ENCODE measurements at regions not wholly inside any gene's neighbourhood (a gene's known extent, or its start where the extent isn't known, plus 50 kb on each side); places are given as distances from the start of the nearest gene placed in this dataset.

DNA sequence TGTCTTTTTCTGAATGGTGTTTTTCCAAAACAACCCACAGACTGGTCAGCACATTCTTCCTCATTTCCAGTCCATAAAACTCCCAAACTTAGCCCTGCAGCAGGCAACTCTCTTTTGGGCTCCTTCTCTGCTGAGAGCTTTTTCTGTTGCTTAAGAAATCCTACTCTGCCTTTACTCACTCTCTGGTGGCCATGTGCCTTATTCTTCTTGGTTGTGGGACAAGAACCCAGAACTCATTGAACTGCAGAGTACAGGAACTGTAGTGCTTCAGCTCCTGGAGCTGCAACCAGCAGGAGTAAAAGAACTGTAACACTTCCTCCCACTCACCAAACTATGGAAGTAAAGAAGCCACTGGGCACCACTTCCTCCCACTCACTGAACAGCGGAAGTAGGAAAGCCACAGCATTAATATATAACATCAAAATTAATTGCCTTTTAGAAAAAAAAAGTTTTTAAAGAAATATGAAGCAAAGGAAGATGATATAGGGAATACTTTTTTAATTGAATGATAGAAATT is 864.1 kb upstream of the PCDH10 start:
- Mint-ChIP-seq H3K4me3 (no peak overlapping the region), H3K36me3 (ENCODE audit: low read depth) (no peaks in the 10 kb centered on the region)

DNA sequence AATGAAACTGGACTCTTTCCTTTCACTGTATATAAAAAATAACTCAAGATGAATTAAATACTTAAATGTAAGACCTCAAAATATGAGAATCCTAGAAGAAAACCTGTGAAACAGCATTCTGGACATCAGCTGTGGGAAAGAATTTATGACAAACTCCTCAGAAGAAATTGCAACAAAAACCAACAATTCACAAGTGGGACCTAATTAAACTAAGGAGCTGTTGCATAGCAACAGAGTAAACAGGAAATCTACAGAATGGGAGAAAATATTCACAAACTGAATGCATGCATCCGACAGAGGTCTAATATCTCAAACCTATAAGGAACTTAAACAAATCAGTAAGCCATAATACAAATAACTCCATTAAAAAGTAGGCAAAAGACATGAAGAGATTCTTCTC is 851.7 kb upstream of the PCDH10 start:
- CTCF ChIA-PET: no interaction called here
- no peaks in the 10 kb centered on the region for H3K27me3 Mint-ChIP-seq (ENCODE audit: low read depth)
- intact Hi-C loops (cut with micrococcal nuclease): no loop called here
- no peak overlapping the region for H3K4me3 Mint-ChIP-seq
- H3K27ac Mint-ChIP-seq: no peak overlapping the region
- H3K9me3 Mint-ChIP-seq: no peaks in the 10 kb centered on the region
- H3K4me1 Mint-ChIP-seq (ENCODE audit: low read depth): no peaks in the 10 kb centered on the region
- DNase-seq: no peak
- no peaks in the 10 kb centered on the region for H3K36me3 Mint-ChIP-seq (ENCODE audit: low read depth)

More for the DNA sequence above, 864.1 kb upstream of the PCDH10 start:
- H3K27me3 Mint-ChIP-seq (ENCODE audit: low read depth): no peaks in the 10 kb centered on the region
- CTCF ChIA-PET: no interaction called here
- no peak for DNase-seq
- no peaks in the 10 kb centered on the region for H3K4me1 Mint-ChIP-seq (ENCODE audit: low read depth)
- peaks cover 5% of the 10 kb centered on the region for H3K9me3 Mint-ChIP-seq
- intact Hi-C loops (cut with micrococcal nuclease): no loop called here
- no peak overlapping the region for H3K27ac Mint-ChIP-seq

DNA sequence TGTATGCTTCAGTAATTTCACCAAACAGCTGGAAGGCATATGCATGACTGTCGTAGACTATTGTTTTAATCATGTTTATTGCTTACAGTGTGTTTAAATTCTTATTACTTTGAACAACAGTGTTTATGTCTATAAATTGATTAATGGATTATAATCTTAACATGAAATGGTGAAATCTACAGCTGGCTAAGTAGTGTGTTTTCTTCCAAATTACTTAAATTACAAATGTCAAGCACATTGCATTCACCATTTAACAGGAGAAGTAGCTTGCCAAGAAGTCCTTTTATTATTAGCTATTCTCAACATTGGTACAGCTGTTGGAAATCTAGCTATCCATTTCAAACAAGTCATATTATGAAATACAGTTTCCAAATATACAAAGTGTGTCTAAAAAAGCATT is 849.3 kb upstream of the PCDH10 start:
- CTCF ChIA-PET: no interaction called here

DNA sequence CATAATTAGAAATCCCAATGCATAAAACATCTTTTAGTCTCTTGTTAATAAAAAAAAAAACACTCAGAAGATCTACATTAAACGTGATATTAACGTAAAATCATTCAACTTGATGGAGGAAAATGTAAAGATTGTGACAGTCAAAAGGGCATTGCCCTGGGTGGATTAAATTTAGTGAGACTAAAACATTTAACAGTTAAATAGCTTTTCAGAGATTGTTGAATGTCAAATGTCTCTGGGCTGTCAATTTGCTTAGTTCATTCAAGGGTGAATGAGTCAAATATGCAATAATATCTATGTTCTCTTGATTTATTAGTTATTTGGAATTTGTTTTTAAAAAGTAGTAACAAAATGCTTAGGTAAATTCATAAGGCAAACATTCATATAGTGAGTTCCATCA is 836.6 kb upstream of the PCDH10 start:
- Mint-ChIP-seq H3K27me3 (ENCODE audit: low read depth) (no peaks in the 10 kb centered on the region), H3K4me3 (no peak overlapping the region), H3K9me3 (peaks cover 2% of the 10 kb centered on the region), H3K4me1 (ENCODE audit: low read depth) (no peaks in the 10 kb centered on the region), H3K27ac (no peak overlapping the region), H3K36me3 (ENCODE audit: low read depth) (no peaks in the 10 kb centered on the region)
- no peak for DNase-seq
- intact Hi-C loops (cut with micrococcal nuclease): no loop called here
- CTCF ChIA-PET: no interaction called here

More for the DNA sequence above, 849.3 kb upstream of the PCDH10 start:
- H3K27ac Mint-ChIP-seq: no peak overlapping the region
- H3K4me1 Mint-ChIP-seq (ENCODE audit: low read depth): no peaks in the 10 kb centered on the region
- no peak overlapping the region for H3K4me3 Mint-ChIP-seq
- no peaks in the 10 kb centered on the region for H3K9me3 Mint-ChIP-seq
- no peaks in the 10 kb centered on the region for H3K27me3 Mint-ChIP-seq (ENCODE audit: low read depth)
- no peak for DNase-seq
- H3K36me3 Mint-ChIP-seq (ENCODE audit: low read depth): no peaks in the 10 kb centered on the region
- intact Hi-C loops (cut with micrococcal nuclease): no loop called here

DNA sequence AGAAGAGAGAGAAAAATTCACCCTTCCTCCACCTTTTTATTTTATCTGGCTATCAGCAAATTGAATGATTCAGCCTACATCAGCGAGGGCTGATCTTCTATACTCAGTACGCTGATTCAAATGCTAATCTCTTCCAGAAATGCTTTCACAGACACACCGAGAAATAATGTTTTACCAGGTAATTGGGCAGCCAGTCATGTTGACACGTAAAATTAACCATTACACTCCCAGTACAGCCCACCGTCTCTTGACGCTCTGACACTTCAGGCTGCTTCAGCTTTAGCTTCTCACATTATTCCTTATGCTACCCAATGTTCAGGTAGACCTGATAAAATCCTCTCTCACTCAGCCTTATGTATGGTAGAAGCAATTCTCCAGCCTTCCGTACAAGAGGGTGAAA is 835.2 kb upstream of the PCDH10 start:
- intact Hi-C loops (cut with micrococcal nuclease): no loop called here
- H3K4me3 Mint-ChIP-seq: no peak overlapping the region
- no peaks in the 10 kb centered on the region for H3K27me3 Mint-ChIP-seq (ENCODE audit: low read depth)
- CTCF ChIA-PET: no interaction called here
- no peak for DNase-seq
- no peaks in the 10 kb centered on the region for H3K36me3 Mint-ChIP-seq (ENCODE audit: low read depth)
- no peaks in the 10 kb centered on the region for H3K4me1 Mint-ChIP-seq (ENCODE audit: low read depth)
- peaks cover 2% of the 10 kb centered on the region for H3K9me3 Mint-ChIP-seq
- no peak overlapping the region for H3K27ac Mint-ChIP-seq

DNA sequence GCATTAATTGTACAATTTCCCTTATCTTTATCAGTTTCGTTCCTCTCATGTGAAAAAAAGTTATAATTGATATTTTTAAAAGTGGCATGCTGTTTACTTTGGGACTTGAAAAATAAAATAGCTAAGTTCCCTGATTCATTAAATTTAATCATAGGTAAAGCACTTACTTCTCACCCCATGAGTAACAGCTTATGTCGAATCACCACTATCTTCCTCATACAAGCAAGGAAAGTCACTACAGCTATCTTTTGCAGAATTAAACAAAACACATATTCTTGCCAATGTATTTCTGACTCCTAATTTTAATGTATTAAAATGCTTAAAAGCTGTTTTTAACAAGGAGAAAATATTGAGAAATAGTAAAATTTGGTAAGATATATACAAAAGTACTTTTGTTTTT is 832.4 kb upstream of the PCDH10 start:
- peaks cover 2% of the 10 kb centered on the region for H3K9me3 Mint-ChIP-seq
- CTCF ChIA-PET: no interaction called here

DNA sequence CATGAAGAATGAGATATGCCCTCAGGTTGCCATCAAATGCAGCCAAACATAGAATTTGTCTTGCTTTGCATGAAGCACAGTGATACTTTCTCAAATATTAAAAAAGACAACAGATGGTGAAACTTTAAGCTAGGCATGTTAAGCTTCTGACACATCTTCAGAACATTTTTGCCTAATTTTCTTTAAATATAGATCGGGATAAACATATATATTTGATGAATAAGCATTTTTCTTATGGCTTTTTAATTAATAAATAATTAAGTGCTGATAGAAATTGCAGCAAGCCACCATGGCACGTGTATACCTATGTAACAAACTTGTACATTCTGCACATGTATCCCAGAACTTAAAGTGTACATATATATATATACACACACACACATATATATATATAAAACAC is 831.2 kb upstream of the PCDH10 start:
- no peaks in the 10 kb centered on the region for H3K36me3 Mint-ChIP-seq (ENCODE audit: low read depth)
- CTCF ChIA-PET: no interaction called here
- no peak overlapping the region for H3K4me3 Mint-ChIP-seq
- no peak overlapping the region for H3K27ac Mint-ChIP-seq
- no peak for DNase-seq
- H3K9me3 Mint-ChIP-seq: peaks cover 2% of the 10 kb centered on the region
- intact Hi-C loops (cut with micrococcal nuclease): no loop called here
- no peaks in the 10 kb centered on the region for H3K27me3 Mint-ChIP-seq (ENCODE audit: low read depth)
- no peaks in the 10 kb centered on the region for H3K4me1 Mint-ChIP-seq (ENCODE audit: low read depth)

More for the DNA sequence above, 832.4 kb upstream of the PCDH10 start:
- no peaks in the 10 kb centered on the region for H3K4me1 Mint-ChIP-seq (ENCODE audit: low read depth)
- H3K27me3 Mint-ChIP-seq (ENCODE audit: low read depth): no peaks in the 10 kb centered on the region
- H3K36me3 Mint-ChIP-seq (ENCODE audit: low read depth): no peaks in the 10 kb centered on the region
- intact Hi-C loops (cut with micrococcal nuclease): no loop called here
- H3K4me3 Mint-ChIP-seq: no peak overlapping the region
- H3K27ac Mint-ChIP-seq: no peak overlapping the region
- no peak for DNase-seq

DNA sequence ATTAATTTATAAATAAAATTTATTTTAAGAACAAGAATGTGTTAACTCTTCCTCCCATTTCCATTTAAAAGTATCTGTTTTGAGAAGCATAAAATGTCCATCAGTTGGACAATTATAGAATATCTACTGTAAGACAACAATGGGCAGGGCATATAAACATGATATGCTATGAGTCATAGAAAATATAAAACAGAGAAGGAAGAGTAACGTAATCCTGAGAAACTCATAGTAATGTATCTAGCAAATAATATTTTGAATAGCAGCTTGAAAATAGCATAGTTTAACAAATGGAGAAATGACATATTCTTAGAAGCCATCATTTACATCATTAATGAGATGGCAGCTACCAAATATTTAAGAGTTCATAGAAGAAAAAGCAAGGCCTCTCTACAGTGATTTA is 820.3 kb upstream of the PCDH10 start:
- H3K27me3 Mint-ChIP-seq (ENCODE audit: low read depth): no peaks in the 10 kb centered on the region
- no peak overlapping the region for H3K27ac Mint-ChIP-seq
- H3K4me1 Mint-ChIP-seq (ENCODE audit: low read depth): no peaks in the 10 kb centered on the region
- H3K4me3 Mint-ChIP-seq: no peak overlapping the region
- H3K9me3 Mint-ChIP-seq: peaks cover 3% of the 10 kb centered on the region
- DNase-seq: no peak
- CTCF ChIA-PET: no interaction called here
- no peaks in the 10 kb centered on the region for H3K36me3 Mint-ChIP-seq (ENCODE audit: low read depth)
- intact Hi-C loops (cut with micrococcal nuclease): no loop called here

DNA sequence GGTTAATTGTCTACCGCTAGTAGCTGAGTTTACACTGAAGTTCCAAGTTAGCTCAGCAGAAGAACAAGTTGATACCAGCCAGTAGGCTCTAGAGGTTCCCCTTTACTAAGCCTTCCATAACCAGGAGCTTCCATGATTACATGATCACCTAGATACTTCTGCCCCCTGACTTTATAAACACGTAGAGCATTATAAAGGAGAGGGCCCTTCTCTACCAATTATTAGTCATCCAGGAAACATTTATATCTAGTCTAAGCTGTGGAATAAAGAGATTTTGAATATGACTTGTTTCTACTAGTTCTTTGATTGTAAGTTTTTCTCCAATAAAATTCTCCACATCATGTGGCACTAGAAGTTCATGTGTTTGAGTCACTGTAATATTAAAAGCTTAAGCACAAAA is 818.1 kb upstream of the PCDH10 start:
- Mint-ChIP-seq H3K4me1 (ENCODE audit: low read depth) (no peaks in the 10 kb centered on the region), H3K9me3 (peaks cover 3% of the 10 kb centered on the region), H3K27me3 (ENCODE audit: low read depth) (no peaks in the 10 kb centered on the region), H3K27ac (no peak overlapping the region), H3K4me3 (no peak overlapping the region), H3K36me3 (ENCODE audit: low read depth) (no peaks in the 10 kb centered on the region)
- DNase-seq: no peak
- CTCF ChIA-PET: no interaction called here
- intact Hi-C loops (cut with micrococcal nuclease): no loop called here

DNA sequence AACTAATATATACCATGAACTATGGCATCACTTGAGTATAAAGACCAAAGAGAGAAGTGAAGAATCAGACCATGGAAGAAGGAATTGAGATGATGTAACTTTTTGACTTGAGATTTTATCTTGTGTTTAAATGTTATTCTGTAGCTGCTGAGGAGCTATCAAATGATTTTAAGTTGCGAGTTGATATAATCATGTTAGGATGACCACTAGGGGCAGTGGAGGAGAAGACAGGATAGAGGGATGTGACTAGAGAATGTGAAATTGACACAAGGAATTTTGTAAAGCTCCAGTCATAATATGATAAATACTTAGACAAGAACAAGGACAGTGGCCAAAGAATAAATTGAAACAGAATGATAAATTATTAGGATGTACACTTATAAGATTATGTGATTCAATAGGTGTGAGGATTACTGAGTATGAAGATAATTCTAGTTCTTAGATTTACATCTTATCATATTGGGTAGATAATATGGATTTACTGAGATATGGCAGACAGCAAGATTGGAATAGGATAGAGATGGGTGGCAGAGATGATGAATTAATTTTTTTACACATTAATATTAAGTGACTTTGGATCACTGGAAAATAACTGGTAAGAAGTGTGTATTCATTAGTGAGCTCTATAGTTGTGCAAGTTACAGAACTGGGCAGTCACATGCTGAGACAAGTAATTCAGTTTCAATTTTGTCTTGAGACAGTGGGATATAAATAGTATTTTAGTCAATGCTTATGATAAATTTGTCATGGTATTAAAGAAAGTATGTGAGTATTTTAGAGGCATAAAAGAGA is 816.0 kb upstream of the PCDH10 start:
- Mint-ChIP-seq H3K27me3 (ENCODE audit: low read depth) (no peaks in the 10 kb centered on the region), H3K27ac (no peak overlapping the region), H3K9me3 (no peaks in the 10 kb centered on the region), H3K4me3 (no peak overlapping the region), H3K4me1 (ENCODE audit: low read depth) (no peaks in the 10 kb centered on the region), H3K36me3 (ENCODE audit: low read depth) (no peaks in the 10 kb centered on the region)
- intact Hi-C loops (cut with micrococcal nuclease): no loop called here
- DNase-seq: no peak
- CTCF ChIA-PET: no interaction called here

DNA sequence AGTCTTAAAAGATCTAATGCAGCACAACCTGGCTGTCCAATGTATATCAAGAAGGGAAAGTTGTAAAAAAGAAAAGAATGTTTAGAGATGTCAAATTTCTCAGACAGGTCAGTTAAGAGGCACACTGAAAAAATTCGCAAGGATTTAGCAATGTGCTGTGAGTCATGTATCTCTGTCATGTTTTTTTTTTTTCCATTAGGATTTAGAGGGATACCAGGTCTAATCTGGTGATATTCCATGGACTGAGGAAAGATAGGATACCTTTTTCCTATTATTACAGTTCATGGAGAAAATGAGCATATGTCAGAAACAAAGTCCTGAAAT is 815.4 kb upstream of the PCDH10 start:
- Mint-ChIP-seq H3K36me3 (ENCODE audit: low read depth) (no peaks in the 10 kb centered on the region), H3K9me3 (no peaks in the 10 kb centered on the region), H3K4me3 (no peak overlapping the region), H3K4me1 (ENCODE audit: low read depth) (no peaks in the 10 kb centered on the region), H3K27ac (no peak overlapping the region), H3K27me3 (ENCODE audit: low read depth) (no peaks in the 10 kb centered on the region)
- CTCF ChIA-PET: no interaction called here
- intact Hi-C loops (cut with micrococcal nuclease): no loop called here
- DNase-seq: no peak

DNA sequence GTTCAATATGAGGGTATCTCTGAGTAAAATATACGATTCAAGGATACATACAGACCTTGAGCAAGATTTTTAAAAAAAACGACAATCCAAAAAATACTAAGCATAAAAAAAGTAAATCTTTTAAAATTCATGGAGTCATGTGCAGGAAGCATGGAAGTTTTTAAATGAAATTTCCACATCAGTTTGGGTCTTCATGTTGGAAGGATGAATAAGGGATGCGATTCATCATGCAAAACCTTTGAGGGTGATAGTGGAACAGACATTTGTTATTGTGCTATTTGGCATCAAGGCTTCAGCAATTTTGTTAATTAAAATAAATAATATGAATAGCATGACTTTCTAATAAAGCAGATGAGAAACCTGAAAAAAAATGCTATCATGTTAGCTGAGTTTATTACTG is 815.0 kb upstream of the PCDH10 start:
- H3K9me3 Mint-ChIP-seq: no peaks in the 10 kb centered on the region
- intact Hi-C loops (cut with micrococcal nuclease): no loop called here
- CTCF ChIA-PET: no interaction called here
- H3K36me3 Mint-ChIP-seq (ENCODE audit: low read depth): no peaks in the 10 kb centered on the region
- H3K27ac Mint-ChIP-seq: no peak overlapping the region
- no peaks in the 10 kb centered on the region for H3K4me1 Mint-ChIP-seq (ENCODE audit: low read depth)
- no peak overlapping the region for H3K4me3 Mint-ChIP-seq
- no peaks in the 10 kb centered on the region for H3K27me3 Mint-ChIP-seq (ENCODE audit: low read depth)
- DNase-seq: no peak

DNA sequence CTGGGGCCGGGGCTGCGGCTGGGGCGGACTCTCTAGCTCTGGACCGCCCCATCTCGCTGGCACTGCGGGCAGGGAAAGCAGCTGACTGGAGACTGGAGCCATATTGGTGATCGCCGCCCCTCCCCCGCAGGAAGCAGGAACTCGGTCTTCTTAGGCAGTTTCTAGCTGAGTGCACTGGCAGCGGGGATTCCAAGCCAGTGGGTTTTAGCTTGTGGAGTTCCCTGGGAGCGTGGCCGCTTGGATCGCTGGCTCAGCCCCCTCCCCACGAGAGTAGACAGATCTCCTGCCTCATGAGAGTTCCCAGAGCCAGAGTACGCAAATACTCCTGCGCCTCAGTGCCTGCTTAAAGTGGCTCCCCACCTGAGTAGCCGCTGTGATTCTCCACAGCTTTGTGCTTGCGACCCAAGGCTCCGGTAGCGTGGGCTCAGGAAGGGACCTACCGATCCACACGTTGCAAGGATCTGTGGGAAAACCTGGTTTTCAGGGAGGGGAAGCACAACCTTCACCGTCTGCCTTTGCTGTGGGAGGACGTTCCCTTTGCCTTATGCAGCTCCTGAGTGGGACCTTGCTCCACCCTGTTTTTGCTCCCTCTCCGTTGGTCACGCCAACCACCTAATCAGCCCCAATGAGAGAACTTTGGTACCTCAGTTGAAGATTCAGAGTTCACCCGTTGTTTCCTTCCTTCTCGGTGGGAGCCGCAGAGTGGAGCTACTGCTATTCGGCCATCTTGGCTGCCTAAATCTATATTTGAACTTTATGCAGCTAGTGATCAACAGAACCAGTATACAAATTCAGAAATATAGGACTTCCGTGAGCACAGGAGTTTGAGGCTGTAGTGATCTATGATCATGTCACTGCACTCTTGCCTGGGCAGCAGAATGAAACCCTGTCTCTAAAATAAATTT is 803.9 kb upstream of the PCDH10 start:
- intact Hi-C loops (cut with micrococcal nuclease): no loop called here
- DNase-seq: no peak
- Mint-ChIP-seq H3K4me3 (no peak overlapping the region), H3K27me3 (ENCODE audit: low read depth) (no peaks in the 10 kb centered on the region), H3K4me1 (ENCODE audit: low read depth) (no peaks in the 10 kb centered on the region), H3K36me3 (ENCODE audit: low read depth) (no peaks in the 10 kb centered on the region), H3K9me3 (no peaks in the 10 kb centered on the region), H3K27ac (no peak overlapping the region)
- CTCF ChIA-PET: no interaction called here

Data from activated naive CD4-positive, alpha-beta T cell treated with anti-CD3 and anti-CD28 coated beads for 36 hours (primary cell).